ENCODE measurements at regions not wholly inside any gene's neighbourhood (a gene's known extent, or its start where the extent isn't known, plus 50 kb on each side); places are given as distances from the start of the nearest gene placed in this dataset.

DNA sequence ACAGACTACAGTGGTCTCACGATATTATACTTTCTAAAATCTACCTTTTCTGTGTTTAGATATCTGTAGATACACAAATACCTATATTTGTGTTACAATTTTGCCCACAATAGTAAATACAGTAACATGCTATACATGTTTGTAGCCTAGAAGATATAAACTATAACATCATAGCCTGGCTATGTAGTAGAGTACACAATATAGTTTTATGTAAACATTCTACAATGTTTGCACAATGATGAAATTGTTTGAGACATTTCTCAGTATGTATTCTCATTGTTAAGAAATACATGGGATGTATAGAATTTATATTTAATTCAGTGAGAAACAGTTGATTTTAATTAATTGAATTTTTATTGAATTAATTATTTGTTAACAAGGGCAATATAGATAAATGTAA is 1367.0 kb downstream of the OTOL1 start:
- no peaks in the 10 kb centered on the region for H3K36me3 ChIP-seq
- no peak for TF ChIP-seq CTCF (IDR thresholded peaks at IDR 0.05)
- DNase-seq (ENCODE audit: low spot score in 2 of 2) = no peak
- intact Hi-C loops (cut with DNase I) = no loop called here
- H3K27me3 ChIP-seq = no peaks in the 10 kb centered on the region
- no peaks in the 10 kb centered on the region for H3K4me1 ChIP-seq
- no peak overlapping the region for H3K4me3 ChIP-seq
- no peaks in the 10 kb centered on the region for H3K9me3 ChIP-seq
- no peak overlapping the region for H3K27ac ChIP-seq

- intact Hi-C loops (cut with DNase I) = no loop called here
- no peaks in the 10 kb centered on the region for H3K4me1 ChIP-seq
- H3K9me3 ChIP-seq = no peaks in the 10 kb centered on the region
- no peak overlapping the region for H3K27ac ChIP-seq
- no peaks in the 10 kb centered on the region for H3K36me3 ChIP-seq
- no peak overlapping the region for H3K4me3 ChIP-seq
- H3K27me3 ChIP-seq = no peaks in the 10 kb centered on the region
- no peak for TF ChIP-seq CTCF (IDR thresholded peaks at IDR 0.05)
- no peak for DNase-seq (ENCODE audit: low spot score in 2 of 2)
Observed at GRCh38 chr3:162865466-162865865, 1368.9 kb downstream of the OTOL1 start.

DNA sequence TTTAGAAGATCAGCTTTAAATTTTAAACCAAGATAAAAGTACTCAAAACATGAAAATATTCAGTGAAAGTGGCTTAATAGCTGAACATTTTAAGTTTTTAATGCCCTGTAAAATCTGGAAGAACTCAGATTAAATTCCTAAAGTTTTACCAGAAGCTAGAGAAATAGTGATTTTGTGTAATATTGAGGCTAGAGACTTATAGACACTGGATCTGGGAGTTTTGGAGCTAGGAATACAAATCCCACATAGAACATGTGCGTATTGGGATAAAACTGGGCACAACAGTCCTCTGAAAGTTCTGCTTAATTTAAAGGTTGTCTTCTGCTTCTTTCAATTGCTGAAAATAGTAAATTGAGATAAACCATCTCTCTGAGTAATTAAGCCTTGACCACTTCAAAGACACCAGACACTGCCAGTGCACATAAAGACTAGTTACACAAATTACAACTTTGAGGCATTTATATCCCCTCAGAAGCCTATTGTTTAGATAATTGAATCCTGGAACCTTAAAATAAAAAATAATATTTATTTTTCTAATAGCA is 1382.5 kb downstream of the OTOL1 start:
- intact Hi-C loops (cut with DNase I) = no loop called here
- TF ChIP-seq CTCF (IDR thresholded peaks at IDR 0.05) = no peak
- H3K36me3 ChIP-seq = no peaks in the 10 kb centered on the region
- H3K9me3 ChIP-seq = no peaks in the 10 kb centered on the region
- no peaks in the 10 kb centered on the region for H3K27me3 ChIP-seq
- no peaks in the 10 kb centered on the region for H3K4me1 ChIP-seq
- no peak overlapping the region for H3K4me3 ChIP-seq
- no peak for DNase-seq (ENCODE audit: low spot score in 2 of 2)
- no peak overlapping the region for H3K27ac ChIP-seq

GRCh38 chr3:162884373-162884772 is 1387.8 kb downstream of the OTOL1 start:
- no peak for DNase-seq (ENCODE audit: low spot score in 2 of 2)
- Histone ChIP-seq H3K27ac (no peak overlapping the region), H3K4me3 (no peak overlapping the region), H3K36me3 (no peaks in the 10 kb centered on the region), H3K27me3 (no peaks in the 10 kb centered on the region), H3K9me3 (no peaks in the 10 kb centered on the region), H3K4me1 (no peaks in the 10 kb centered on the region)
- no peak for TF ChIP-seq CTCF (IDR thresholded peaks at IDR 0.05)
- intact Hi-C loops (cut with DNase I) = no loop called here

DNA sequence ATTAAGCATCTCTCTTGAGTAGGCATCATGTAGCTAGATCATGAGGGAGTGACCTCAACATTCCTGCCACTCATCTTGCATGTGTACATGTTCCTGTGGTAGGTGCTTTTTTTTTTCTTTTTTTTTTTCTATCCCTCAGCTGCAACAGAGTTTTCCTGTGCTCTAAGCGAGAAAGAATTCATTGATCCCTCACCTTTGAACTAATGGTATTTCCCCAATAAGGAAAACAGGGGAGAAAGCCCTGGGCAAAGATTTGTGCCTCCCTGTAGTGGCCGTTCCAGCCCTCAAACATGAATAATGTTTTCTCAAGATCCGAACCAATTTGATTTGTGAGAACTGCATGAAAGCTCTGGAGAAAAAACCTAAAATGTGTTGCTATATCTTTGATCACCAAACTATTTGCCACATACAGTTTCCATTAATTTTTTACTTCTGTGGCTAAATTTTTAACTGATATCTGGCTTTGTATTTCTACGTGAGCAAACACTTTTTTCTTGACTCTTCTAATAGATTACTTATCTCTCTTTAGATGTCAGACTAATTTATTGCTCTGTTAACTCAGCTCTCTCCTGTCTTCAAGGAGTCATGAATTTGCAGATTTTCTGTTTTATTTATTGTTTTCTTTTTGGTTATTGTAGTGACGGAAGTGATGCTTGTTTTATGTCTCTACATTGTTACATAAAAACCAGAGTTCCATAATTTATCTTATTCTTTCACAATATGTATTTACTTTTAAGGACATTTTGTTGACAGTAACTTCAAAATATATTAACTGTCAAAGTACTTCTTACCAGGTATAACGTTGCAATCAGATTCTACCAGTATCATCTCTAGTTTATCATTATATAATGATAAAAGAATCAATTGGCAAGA is 1396.5 kb downstream of the OTOL1 start:
- Histone ChIP-seq H3K27ac (no peak overlapping the region), H3K36me3 (no peaks in the 10 kb centered on the region), H3K27me3 (no peaks in the 10 kb centered on the region), H3K4me1 (no peaks in the 10 kb centered on the region), H3K9me3 (no peaks in the 10 kb centered on the region), H3K4me3 (no peak overlapping the region)
- DNase-seq (ENCODE audit: low spot score in 2 of 2) = no peak
- no peak for TF ChIP-seq CTCF (IDR thresholded peaks at IDR 0.05)
- intact Hi-C loops (cut with DNase I) = no loop called here
